Fibroblast of lung (primary cell): ENCODE measurements at regions not wholly inside any gene's neighbourhood (a gene's known extent, or its start where the extent isn't known, plus 50 kb on each side); places are given as distances from the start of the nearest gene placed in this dataset.
A peak's percentile ranks its signal among the peaks of the same experiment; 100 is the strongest.

ENCODE experiments used
- DNase-seq, 2 donors: peaks; one replicate each; pipeline versions ENCODE4 v3.0.0 to v3.0.0-alpha.2; 2010; ENCODE audit warnings: low read depth in 2 of 2
- H2AFZ ChIP-seq: 2 replicates; pipeline ENCODE4 v1.5.1; 2012; ENCODE audit warnings: low read length, control low read depth, inconsistent platforms
- H3K27ac ChIP-seq: 2 replicates; pipeline ENCODE4 v1.5.1; 2011; ENCODE audit warnings: low read length, control low read depth; ENCODE audit not compliant: insufficient read depth
- H3K27me3 ChIP-seq: 2 replicates; pipeline ENCODE4 v1.5.1; 2011; ENCODE audit warnings: mild to moderate bottlenecking, low read length; ENCODE audit not compliant: control insufficient read depth, insufficient read depth
- H3K36me3 ChIP-seq: 2 replicates; pipeline ENCODE4 v1.5.1; 2011; ENCODE audit warnings: low read length; ENCODE audit not compliant: control insufficient read depth, insufficient read depth
- H3K4me1 ChIP-seq: 2 replicates; pipeline ENCODE4 v1.5.1; 2011; ENCODE audit warnings: low read length; ENCODE audit not compliant: control insufficient read depth, insufficient read depth; ENCODE audit errors: extremely low read depth
- H3K4me2 ChIP-seq: 2 replicates; pipeline ENCODE4 v1.5.1; 2011; ENCODE audit warnings: low read length, control low read depth; ENCODE audit not compliant: insufficient read depth; ENCODE audit errors: extremely low read depth
- H3K4me3 ChIP-seq, 4 experiments: fragments of 200-600 bp in 1 of 4; sonication (generic) in 1 of 4; replicated peaks in 1 of 4; 2 replicates each; pipeline ENCODE4 v1.5.1; 2011 to 2016; ENCODE audit warnings: low read length in 4 of 4, low read depth in 3 of 4, mild to moderate bottlenecking in 3 of 4, control low read depth in 2 of 4, inconsistent platforms in 1 of 4, mixed read lengths in 1 of 4; ENCODE audit not compliant: insufficient read depth in 1 of 4; ENCODE audit errors: control extremely low read depth in 1 of 4
- H3K79me2 ChIP-seq: 2 replicates; pipeline ENCODE4 v1.5.1; 2012; ENCODE audit warnings: mild to moderate bottlenecking, low read length, inconsistent platforms; ENCODE audit not compliant: control insufficient read depth, insufficient read depth
- H3K9ac ChIP-seq: 2 replicates; pipeline ENCODE4 v1.5.1; 2011; ENCODE audit warnings: mild to moderate bottlenecking, low read length, control low read depth; ENCODE audit not compliant: insufficient read depth
- H3K9me3 ChIP-seq: 2 replicates; pipeline ENCODE4 v1.5.1; 2012; ENCODE audit warnings: low read depth, low read length; ENCODE audit not compliant: control insufficient read depth, insufficient read depth
- H4K20me1 ChIP-seq: 2 replicates; pipeline ENCODE4 v1.5.1; 2011; ENCODE audit warnings: low read length; ENCODE audit not compliant: control insufficient read depth, insufficient read depth; ENCODE audit errors: extremely low read depth
- CTCF ChIP-seq, 2 donors: IDR thresholded peaks in 1 of 2; conservative IDR thresholded peaks in 1 of 2; 1 replicate in 1 of 2; 2 replicates in 1 of 2; pipeline ENCODE4 v1.5.1; 2011 to 2012; ENCODE audit warnings: low read length in 2 of 2, control low read depth in 1 of 2, inconsistent platforms in 1 of 2, low read depth in 1 of 2, mild to moderate bottlenecking in 1 of 2
- EZH2 ChIP-seq: IDR thresholded peaks from 2 replicates; pipeline ENCODE4 v1.5.1; 2012; ENCODE audit warnings: low read length, control low read depth, mild to moderate bottlenecking; ENCODE audit errors: missing control alignments

GRCh38 chr11:122360875-122361274, 244.9 kb upstream of the BLID start:
- H3K4me1 ChIP-seq, result no peaks in the 10 kb centered on the region
- H3K27ac ChIP-seq, result no peak overlapping the region
- peaks cover 14% of the 10 kb centered on the region for H3K79me2 ChIP-seq

GRCh38 chr11:122359081-122359571, 243.1 kb upstream of the BLID start:
- Histone ChIP-seq H3K9me3 (no peaks in the 10 kb centered on the region), H3K4me3 (no peak overlapping the region), H3K27ac (no peak overlapping the region), H3K4me2 (no peak overlapping the region), H3K4me1 (no peaks in the 10 kb centered on the region), H3K27me3 (no peaks in the 10 kb centered on the region), H3K36me3 (no peaks in the 10 kb centered on the region), H2AFZ (no peak overlapping the region), H3K79me2 (peaks cover 5% of the 10 kb centered on the region), H3K9ac (no peak overlapping the region), H4K20me1 (no peaks in the 10 kb centered on the region)
- DNase-seq, result no peak
- TF ChIP-seq CTCF (conservative IDR thresholded peaks at IDR 0.05 in 1 of 2, IDR thresholded peaks at IDR 0.05 in 1 of 2; ENCODE audit: low read depth in 1 of 2, low read length in 2 of 2), result no peak
- no peak for TF ChIP-seq EZH2

More at GRCh38 chr11:122360875-122361274, 244.9 kb upstream of the BLID start:
- Histone ChIP-seq H3K36me3 (no peaks in the 10 kb centered on the region), H3K27me3 (no peaks in the 10 kb centered on the region), H3K9ac (no peak overlapping the region), H3K4me2 (no peak overlapping the region), H2AFZ (no peak overlapping the region), H3K9me3 (no peaks in the 10 kb centered on the region), H4K20me1 (no peaks in the 10 kb centered on the region), H3K4me3 (no peak overlapping the region)
- TF ChIP-seq CTCF (conservative IDR thresholded peaks at IDR 0.05 in 1 of 2, IDR thresholded peaks at IDR 0.05 in 1 of 2; ENCODE audit: low read depth in 1 of 2, low read length in 2 of 2) (peak in 1 of 2 donors; percentile 3), EZH2 (no peak)
- DNase-seq, result no peak

GRCh38 chr11:122358292-122358691, 242.3 kb upstream of the BLID start:
- DNase-seq, result no peak
- Histone ChIP-seq H3K4me3 (no peak overlapping the region), H3K9ac (no peak overlapping the region), H3K9me3 (no peaks in the 10 kb centered on the region), H2AFZ (no peak overlapping the region), H3K4me1 (no peaks in the 10 kb centered on the region), H4K20me1 (no peaks in the 10 kb centered on the region), H3K36me3 (no peaks in the 10 kb centered on the region), H3K27ac (no peak overlapping the region), H3K4me2 (no peak overlapping the region), H3K79me2 (peaks cover 4% of the 10 kb centered on the region), H3K27me3 (no peaks in the 10 kb centered on the region)
- TF ChIP-seq EZH2 (no peak), CTCF (conservative IDR thresholded peaks at IDR 0.05 in 1 of 2, IDR thresholded peaks at IDR 0.05 in 1 of 2; ENCODE audit: low read depth in 1 of 2, low read length in 2 of 2) (no peak)
